ENCODE measurements at regions not wholly inside any gene's neighbourhood (a gene's known extent, or its start where the extent isn't known, plus 50 kb on each side); places are given as distances from the start of the nearest gene placed in this dataset.

DNA sequence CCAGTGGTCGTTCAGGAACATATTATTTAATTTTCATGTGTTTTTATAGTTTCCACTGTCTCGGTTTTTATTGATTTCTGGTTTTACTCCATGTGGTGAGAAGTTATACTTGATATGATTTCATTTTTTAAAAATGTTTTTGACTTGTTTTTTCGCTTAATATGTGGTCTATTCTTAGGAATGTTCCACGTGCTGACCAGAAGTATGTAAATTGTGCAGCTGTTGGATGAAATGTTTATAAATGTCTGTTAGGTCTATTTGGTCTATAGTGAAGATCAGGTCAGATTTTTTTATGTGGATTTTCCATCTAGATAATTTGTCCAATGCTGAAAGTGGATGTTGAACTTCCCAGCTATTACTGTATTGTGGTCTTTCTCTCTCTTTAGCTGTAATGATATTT, 433.8 kb upstream of the MIS18BP1 start (continued):
- no peak for TF ChIP-seq KDM4A (IDR thresholded peaks at IDR 0.05; ENCODE audit: low read depth, low read length, severe bottlenecking)

- Histone ChIP-seq H3K23ac (ENCODE audit: insufficient read length) (no peak overlapping the region), H3K4ac (replicated peaks; ENCODE audit: insufficient read length, low read depth, low read length) (no peak overlapping the region), H2BK12ac (ENCODE audit: low read depth, low read length) (no peak overlapping the region), H3K14ac (ENCODE audit: insufficient read length) (no peak overlapping the region), H3K23me2 (ENCODE audit: low read depth, low read length) (no peaks in the 10 kb centered on the region), H2AFZ (ENCODE audit: low read length) (no peak overlapping the region), H4K5ac (ENCODE audit: insufficient read length, low read depth, low read length) (no peak overlapping the region), H3K27ac (ENCODE audit: low read depth, low read length) (no peak overlapping the region), H3K9me3 (ENCODE audit: insufficient read depth in 2 of 2, low read depth in 1 of 2, low read length in 1 of 2) (no peaks in the 10 kb centered on the region), H3K36me3 (ENCODE audit: control insufficient read depth in 2 of 4, insufficient read depth in 4 of 4, low read length in 3 of 4) (no peaks in the 10 kb centered on the region), H4K8ac (ENCODE audit: extremely low read depth, insufficient read depth, low read length) (no peak overlapping the region), H3K9ac (replicated peaks in 1 of 4; ENCODE audit: extremely low read depth in 1 of 4, low read depth in 3 of 4, low read length in 3 of 4) (no peak overlapping the region), H3K27me3 (replicated peaks in 1 of 4; ENCODE audit: control insufficient read depth in 3 of 4, extremely low read depth in 1 of 4, insufficient read depth in 3 of 4, low read length in 3 of 4) (no peaks in the 10 kb centered on the region), H4K20me1 (replicated peaks in 1 of 2; ENCODE audit: control insufficient read depth in 1 of 2, insufficient read depth in 2 of 2, low read length in 2 of 2) (no peaks in the 10 kb centered on the region), H3K79me2 (ENCODE audit: control insufficient read depth in 1 of 2, insufficient read depth in 2 of 2, low read length in 2 of 2) (no peaks in the 10 kb centered on the region), H2BK120ac (replicated peaks; ENCODE audit: low read depth, low read length) (no peak overlapping the region), H3K4me3 (ENCODE audit: extremely low read depth in 1 of 4, insufficient read depth in 2 of 4, low read depth in 3 of 4, low read length in 4 of 4) (no peak overlapping the region), H2BK20ac (ENCODE audit: low read length) (no peak overlapping the region), H3K4me1 (replicated peaks in 1 of 4; ENCODE audit: control insufficient read depth in 3 of 4, insufficient read depth in 4 of 4, low read length in 3 of 4) (no peaks in the 10 kb centered on the region), H4K91ac (replicated peaks; ENCODE audit: insufficient read length, low read length) (no peak overlapping the region), H3K56ac (replicated peaks; ENCODE audit: insufficient read length, low read depth, low read length) (no peak overlapping the region), H2BK15ac (ENCODE audit: low read length) (no peak overlapping the region), H3K4me2 (ENCODE audit: insufficient read depth in 1 of 2, low read depth in 2 of 2, low read length in 2 of 2) (no peak overlapping the region), H2BK5ac (ENCODE audit: low read depth, low read length) (no peak overlapping the region), H2AK5ac (ENCODE audit: low read depth, low read length) (no peak overlapping the region), H3K18ac (ENCODE audit: extremely low read depth, low read length) (no peak overlapping the region), H3K79me1 (ENCODE audit: low read depth, low read length) (no peaks in the 10 kb centered on the region)
- DNase-seq (ENCODE audit: low read depth in 1 of 2, low spot score in 2 of 2) (no peak), FAIRE-seq (no peak)
- ChIA-PET POLR2A (ENCODE audit: partially characterized antibody) (no interaction called here), CTCF (ENCODE audit: partially characterized antibody) (no interaction called here)
- TF ChIP-seq MAX (IDR thresholded peaks at IDR 0.05) (no peak), NRF1 (IDR thresholded peaks at IDR 0.05; ENCODE audit: low read depth, low read length) (no peak), KDM1A (IDR thresholded peaks at IDR 0.05; ENCODE audit: borderline replicate concordance, low read length) (no peak), BACH1 (IDR thresholded peaks at IDR 0.05; ENCODE audit: low read length) (no peak), RXRA (IDR thresholded peaks at IDR 0.05; ENCODE audit: insufficient read depth, low read depth, low read length) (no peak), RNF2 (IDR thresholded peaks at IDR 0.05; ENCODE audit: borderline replicate concordance, low read depth, low read length, missing control alignments, poor library complexity, severe bottlenecking) (no peak), CHD1 (IDR thresholded peaks at IDR 0.05; ENCODE audit: low read depth, low read length) (no peak), CBX5 (IDR thresholded peaks at IDR 0.05; ENCODE audit: low read depth, low read length) (no peak), FOSL1 (IDR thresholded peaks at IDR 0.05; ENCODE audit: insufficient read depth, low read depth, low read length) (no peak), TCF12 (IDR thresholded peaks at IDR 0.05; ENCODE audit: low read depth, low read length) (no peak), HDAC6 (IDR thresholded peaks at IDR 0.05; ENCODE audit: low read depth, low read length) (no peak), POLR2AphosphoS5 (IDR thresholded peaks at IDR 0.05; ENCODE audit: low read depth, low read length) (no peak), TAF1 (IDR thresholded peaks at IDR 0.05; ENCODE audit: low read depth, low read length) (no peak), CTBP2 (IDR thresholded peaks at IDR 0.05; ENCODE audit: borderline replicate concordance, insufficient read depth, insufficient read length, low read length) (no peak)
These were observed 427.5 kb upstream of the MIS18BP1 start for GRCh38 chr14:45680531-45680930.

Measured in H1 (cell line).